Right lobe of liver (tissue), 6 donors: ENCODE measurements at regions not wholly inside any gene's neighbourhood (a gene's known extent, or its start where the extent isn't known, plus 50 kb on each side); places are given as distances from the start of the nearest gene placed in this dataset.

Experiments used
- ATAC-seq, 4 donors: fragments of 200-7000 bp; cut with Tn5 transposase; one replicate each; pipeline ENCODE4 v1.9.1; 2020; ENCODE audit warnings: mild to moderate bottlenecking in 4 of 4, moderate library complexity in 4 of 4
- DNase-seq, 3 donors: peaks; one replicate each; pipeline ENCODE4 v3.0.0-alpha.2; 2020
- H3K27ac ChIP-seq, 3 donors: fragments of 200-600 bp; one replicate each; pipeline ENCODE4 v1.8.0; 2022
- H3K27me3 ChIP-seq, 2 donors: fragments of 200-600 bp; one replicate each; pipeline ENCODE4 v1.8.0; 2022
- H3K36me3 ChIP-seq, 4 donors: fragments of 200-600 bp; sonication (generic) in 1 of 4; one replicate each; pipeline versions ENCODE4 v1.5.1 to v1.8.0; 2017 to 2022; ENCODE audit warnings: control low read depth in 1 of 4
- H3K4me1 ChIP-seq, 4 donors: fragments of 200-600 bp; sonication (generic) in 1 of 4; one replicate each; pipeline versions ENCODE4 v1.5.1 to v1.8.0; 2017 to 2022; ENCODE audit warnings: control low read depth in 1 of 4
- H3K4me3 ChIP-seq, 3 donors: fragments of 200-600 bp; one replicate each; pipeline ENCODE4 v1.8.0; 2022
- H3K9me3 ChIP-seq, 4 donors: fragments of 200-600 bp; sonication (generic) in 1 of 4; one replicate each; pipeline versions ENCODE4 v1.5.1 to v1.8.0; 2017 to 2022; ENCODE audit warnings: control low read depth in 1 of 4
- CTCF ChIP-seq, 4 donors: fragments of 200-600 bp in 3 of 4; fragments of 450-650 bp in 1 of 4; IDR thresholded peaks; one replicate each; pipeline versions ENCODE4 v1.5.1 to v1.8.0; 2016 to 2022; ENCODE audit warnings: antibody characterized with exemption in 4 of 4, mild to moderate bottlenecking in 2 of 4
- POLR2A ChIP-seq: fragments of 450-650 bp; IDR thresholded peaks from one replicate; pipeline ENCODE4 v1.6.1; 2017; ENCODE audit warnings: antibody characterized with exemption, mild to moderate bottlenecking
- WGBS: methylation state at CpG from one replicate; pipeline ENCODE4 v1.1.6; 2018; ENCODE audit warnings: low coverage, low lambda C conversion rate; ENCODE audit not compliant: insufficient coverage; ENCODE audit errors: missing lambda C conversion rate; 5-methylcytosine and 5-hydroxymethylcytosine counted together
- intact Hi-C, 2 donors: fragments of 100-400 bp; cut with DNase I; formaldehyde crosslinking; loops; one replicate each; pipeline versions ENCODE4 v1.11.2 to v1.14.1; 2022
- donor health status: DM: no; HTN: yes; CAD: no.
- donor health status: DM: no; HTN: no; CAD: no.
- donor health status: DM: no; HTN: no; CAD: no.
- donor health status: DM: no; HTN: yes; CAD: no.
- donor health status: DM: no; HTN: yes; CAD: no.

- no peaks in the 10 kb centered on the region for H3K4me1 ChIP-seq
- intact Hi-C loops, result no loop called here
- no peaks in the 10 kb centered on the region for H3K9me3 ChIP-seq
- no peak overlapping the region for H3K27ac ChIP-seq
- H3K36me3 ChIP-seq, result no peaks in the 10 kb centered on the region
- DNase-seq, result no peak
- H3K4me3 ChIP-seq, result no peak overlapping the region
- no peak for TF ChIP-seq POLR2A
- no peak for TF ChIP-seq CTCF (IDR thresholded peaks at IDR 0.05)
- whole genome bisulfite sequencing, result 62% methylated on average over 1 of the region's 1 CpG
- ATAC-seq, result no peak
- no peaks in the 10 kb centered on the region for H3K27me3 ChIP-seq
Measured at GRCh38 chr5:29185558-29185957, 2007.9 kb upstream of the CDH6 start.

- Histone ChIP-seq H3K4me3 (no peak overlapping the region), H3K27ac (no peak overlapping the region), H3K9me3 (no peaks in the 10 kb centered on the region), H3K4me1 (no peaks in the 10 kb centered on the region), H3K36me3 (no peaks in the 10 kb centered on the region), H3K27me3 (no peaks in the 10 kb centered on the region)
- 60% methylated on average over 1 of the region's 1 CpG for WGBS
- no peak for ATAC-seq
- intact Hi-C loops, result no loop called here
- TF ChIP-seq POLR2A, result no peak
- TF ChIP-seq CTCF (IDR thresholded peaks at IDR 0.05), result no peak
- DNase-seq, result no peak
Measured at GRCh38 chr5:29175774-29176173, 2017.7 kb upstream of the CDH6 start.

- DNase-seq (no peak), ATAC-seq (peak in 1 of 4 donors; percentile 48)
- no peaks in the 10 kb centered on the region for H3K9me3 ChIP-seq
- no peak overlapping the region for H3K27ac ChIP-seq
- 73% methylated on average over 1 of the region's 1 CpG for WGBS
- no peaks in the 10 kb centered on the region for H3K4me1 ChIP-seq
- intact Hi-C loops, result no loop called here
- no peak for TF ChIP-seq CTCF (IDR thresholded peaks at IDR 0.05)
- TF ChIP-seq POLR2A, result no peak
- no peak overlapping the region for H3K4me3 ChIP-seq
- H3K27me3 ChIP-seq, result no peaks in the 10 kb centered on the region
- H3K36me3 ChIP-seq, result no peaks in the 10 kb centered on the region
Measured at GRCh38 chr5:29170599-29170998, 2022.9 kb upstream of the CDH6 start.

- Histone ChIP-seq H3K4me3 (no peak overlapping the region), H3K27ac (no peak overlapping the region), H3K9me3 (no peaks in the 10 kb centered on the region), H3K36me3 (no peaks in the 10 kb centered on the region), H3K4me1 (no peaks in the 10 kb centered on the region), H3K27me3 (no peaks in the 10 kb centered on the region)
- 45% methylated on average over 2 of the region's 2 CpGs for WGBS
- TF ChIP-seq POLR2A (no peak), CTCF (IDR thresholded peaks at IDR 0.05) (no peak)
- DNase-seq, result no peak
- no peak for ATAC-seq
- intact Hi-C loops, result no loop called here
Measured at GRCh38 chr5:29169886-29170285, 2023.6 kb upstream of the CDH6 start.

DNA sequence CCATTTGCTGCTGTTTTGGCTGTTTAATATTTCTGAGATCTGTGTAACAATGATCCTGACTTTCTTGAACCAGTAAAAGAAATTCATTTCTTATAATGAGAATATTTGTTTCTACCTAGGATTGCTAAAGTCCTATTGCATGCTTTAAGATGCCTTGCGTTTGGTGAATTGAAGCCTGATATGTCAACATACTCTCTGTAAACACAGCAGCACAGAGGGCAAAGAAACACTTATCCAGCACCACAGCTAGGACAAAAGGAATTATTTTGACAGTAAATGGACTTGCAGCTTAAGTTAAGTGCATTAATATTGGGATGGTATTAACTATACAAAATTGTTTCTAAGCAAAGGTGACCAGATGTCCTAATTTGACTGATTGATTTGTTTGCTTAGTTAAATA lies 2031.2 kb upstream of the CDH6 start:
- Histone ChIP-seq H3K4me1 (peaks cover 0 to 32% (median 0%) of the 10 kb centered on the region in 4 donors), H3K36me3 (no peaks in the 10 kb centered on the region), H3K9me3 (no peaks in the 10 kb centered on the region), H3K4me3 (no peak overlapping the region), H3K27me3 (no peaks in the 10 kb centered on the region), H3K27ac (peak overlapping the region in 1 of 3 donors; percentile 69)
- peak; percentile 79 to 86 (median 84) for ATAC-seq
- DNase-seq, result no peak
- 15% methylated on average over 1 of the region's 1 CpG for WGBS
- TF ChIP-seq POLR2A, result no peak
- TF ChIP-seq CTCF (IDR thresholded peaks at IDR 0.05), result no peak
- intact Hi-C loops, result no loop called here
